ENCODE measurements at regions not wholly inside any gene's neighbourhood (a gene's known extent, or its start where the extent isn't known, plus 50 kb on each side); places are given as distances from the start of the nearest gene placed in this dataset.

DNA sequence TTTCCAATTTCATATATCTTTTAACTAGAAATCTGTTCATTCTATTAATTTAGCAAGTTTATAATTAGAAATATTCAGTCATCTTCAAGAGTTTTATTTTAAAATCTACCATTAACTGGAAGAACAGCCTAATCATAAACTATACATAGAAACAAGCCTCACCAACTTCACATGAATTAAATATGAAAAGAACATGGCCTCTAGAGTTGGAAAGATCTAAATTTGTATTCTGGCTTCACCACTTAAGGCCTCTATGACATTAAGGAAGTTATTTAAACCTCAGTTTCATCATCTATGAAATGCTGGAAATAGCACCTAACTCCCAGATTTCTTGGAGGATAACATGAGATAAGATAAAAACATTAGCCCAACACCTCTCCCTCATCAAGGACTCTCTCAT, 51.4 kb upstream of the SCN7A start:
- TF ChIP-seq, protein P1, sequence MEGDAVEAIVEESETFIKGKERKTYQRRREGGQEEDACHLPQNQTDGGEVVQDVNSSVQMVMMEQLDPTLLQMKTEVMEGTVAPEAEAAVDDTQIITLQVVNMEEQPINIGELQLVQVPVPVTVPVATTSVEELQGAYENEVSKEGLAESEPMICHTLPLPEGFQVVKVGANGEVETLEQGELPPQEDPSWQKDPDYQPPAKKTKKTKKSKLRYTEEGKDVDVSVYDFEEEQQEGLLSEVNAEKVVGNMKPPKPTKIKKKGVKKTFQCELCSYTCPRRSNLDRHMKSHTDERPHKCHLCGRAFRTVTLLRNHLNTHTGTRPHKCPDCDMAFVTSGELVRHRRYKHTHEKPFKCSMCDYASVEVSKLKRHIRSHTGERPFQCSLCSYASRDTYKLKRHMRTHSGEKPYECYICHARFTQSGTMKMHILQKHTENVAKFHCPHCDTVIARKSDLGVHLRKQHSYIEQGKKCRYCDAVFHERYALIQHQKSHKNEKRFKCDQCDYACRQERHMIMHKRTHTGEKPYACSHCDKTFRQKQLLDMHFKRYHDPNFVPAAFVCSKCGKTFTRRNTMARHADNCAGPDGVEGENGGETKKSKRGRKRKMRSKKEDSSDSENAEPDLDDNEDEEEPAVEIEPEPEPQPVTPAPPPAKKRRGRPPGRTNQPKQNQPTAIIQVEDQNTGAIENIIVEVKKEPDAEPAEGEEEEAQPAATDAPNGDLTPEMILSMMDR (IDR thresholded peaks at IDR 0.05; ENCODE audit: insufficient read depth, low read length, severe bottlenecking): no peak

More for the DNA sequence above, 51.4 kb upstream of the SCN7A start:
- Histone ChIP-seq H3K36me3 (ENCODE audit: control insufficient read depth, insufficient read depth, low read length) (no peaks in the 10 kb centered on the region), H3K27me3 (ENCODE audit: control insufficient read depth, insufficient read depth, low read length) (no peaks in the 10 kb centered on the region), H3K4me3 (ENCODE audit: low read depth, low read length) (no peak overlapping the region)
- no peak for FAIRE-seq
- DNase-seq (ENCODE audit: low read depth): no peak
